GM21360 (cell line): ENCODE measurements at regions not wholly inside any gene's neighbourhood (a gene's known extent, or its start where the extent isn't known, plus 50 kb on each side); places are given as distances from the start of the nearest gene placed in this dataset.

Experiments
- ATAC-seq: cut with Tn5 transposase; IDR thresholded peaks from one replicate; pipeline ENCODE4 v1.9.1; 2021; ENCODE audit warnings: mild to moderate bottlenecking, moderate library complexity; ENCODE audit not compliant: unreplicated experiment

DNA sequence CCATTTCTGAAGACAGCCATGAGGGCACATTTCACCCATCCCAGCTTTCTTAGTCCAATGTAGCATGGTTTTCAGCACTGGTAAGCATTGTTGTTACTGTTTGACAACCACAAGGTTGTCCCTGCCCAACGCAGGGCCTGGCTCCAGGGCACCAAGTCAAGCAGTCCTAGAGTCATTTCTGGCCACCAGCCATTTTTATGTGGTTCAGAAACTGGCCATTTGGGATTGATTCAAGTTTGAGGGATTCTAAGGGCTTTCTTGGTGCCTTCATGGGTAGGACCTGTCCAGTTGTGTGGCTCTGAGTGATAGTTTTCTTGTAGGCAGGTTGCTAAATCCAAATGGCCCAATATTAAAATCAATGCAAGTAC lies 535.4 kb upstream of the USP24 start:
- no peak for ATAC-seq

- ATAC-seq: no peak
Measured at GRCh38 chr1:55749975-55750627, 534.9 kb upstream of the USP24 start.

GRCh38 chr1:55747408-55747841 lies 532.3 kb upstream of the USP24 start:
- no peak for ATAC-seq

DNA sequence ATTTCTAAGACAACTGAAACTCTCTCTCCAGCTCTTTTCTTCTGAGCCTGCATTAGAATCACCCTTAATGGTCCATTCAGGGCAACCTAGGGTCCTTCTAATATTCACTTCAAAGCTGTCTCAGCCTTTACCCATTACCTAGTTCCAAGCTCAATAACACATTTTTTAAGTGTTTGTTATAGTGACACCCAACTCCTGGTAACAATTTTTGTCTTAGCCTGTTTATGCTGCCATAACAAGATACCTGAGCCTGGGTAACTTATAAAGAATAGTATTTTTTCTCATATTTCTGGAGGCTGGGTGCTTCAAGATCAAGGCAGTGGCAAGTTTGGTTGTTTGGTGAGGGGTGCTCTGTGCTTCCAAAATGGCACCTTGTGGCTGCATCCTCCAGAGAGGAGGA lies 531.5 kb upstream of the USP24 start:
- no peak for ATAC-seq

- ATAC-seq: no peak
Measured at GRCh38 chr1:55741516-55741915, 526.4 kb upstream of the USP24 start.

DNA sequence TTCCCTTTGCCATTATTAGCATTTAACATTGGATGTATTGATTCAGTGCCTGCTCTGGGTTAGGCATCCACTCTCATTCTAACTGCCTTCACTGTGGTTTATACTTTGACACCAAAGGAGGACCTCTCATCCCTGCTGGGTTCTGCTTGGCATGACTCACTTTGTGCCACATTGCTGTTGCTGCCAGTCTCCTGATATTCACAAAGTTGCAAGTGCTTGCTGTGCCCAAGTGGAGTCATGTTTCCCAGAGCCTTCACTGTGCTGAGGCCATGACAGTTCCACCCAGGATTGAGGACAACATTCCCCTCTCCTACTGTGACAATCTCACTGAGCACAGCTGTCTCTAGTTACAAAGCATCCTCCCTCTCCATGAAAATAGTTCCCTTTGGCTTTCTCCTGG lies 519.9 kb upstream of the USP24 start:
- ATAC-seq: no peak

DNA sequence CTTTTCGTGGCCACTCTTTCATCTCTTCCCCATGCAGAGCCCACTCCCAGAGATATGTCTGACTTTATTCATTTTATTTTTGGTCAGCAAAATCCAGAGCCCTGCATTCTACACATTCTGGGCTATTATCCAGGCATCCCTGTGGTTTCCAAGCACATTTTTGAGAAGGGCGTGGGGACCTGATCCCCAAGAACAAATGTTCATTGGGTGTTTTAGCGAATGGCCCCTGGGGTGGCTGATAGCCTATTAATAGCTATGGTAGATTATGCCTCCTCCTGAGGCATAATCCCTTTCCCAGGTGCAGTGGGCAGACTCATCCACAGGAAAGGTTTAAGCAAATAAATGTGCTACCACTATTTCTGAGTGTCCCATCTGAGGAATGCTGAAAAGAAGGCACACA lies 511.8 kb upstream of the USP24 start:
- ATAC-seq: no peak

- ATAC-seq: no peak
Measured at GRCh38 chr1:55725378-55725777, 510.2 kb upstream of the USP24 start.

- ATAC-seq: no peak
Measured at GRCh38 chr1:55724551-55725325, 509.6 kb upstream of the USP24 start.

- no peak for ATAC-seq
Measured at GRCh38 chr1:55723001-55723400, 507.8 kb upstream of the USP24 start.

- ATAC-seq: no peak
Measured at GRCh38 chr1:55720261-55720660, 505.1 kb upstream of the USP24 start.

GRCh38 chr1:55718758-55719671 lies 503.9 kb upstream of the USP24 start:
- no peak for ATAC-seq

DNA sequence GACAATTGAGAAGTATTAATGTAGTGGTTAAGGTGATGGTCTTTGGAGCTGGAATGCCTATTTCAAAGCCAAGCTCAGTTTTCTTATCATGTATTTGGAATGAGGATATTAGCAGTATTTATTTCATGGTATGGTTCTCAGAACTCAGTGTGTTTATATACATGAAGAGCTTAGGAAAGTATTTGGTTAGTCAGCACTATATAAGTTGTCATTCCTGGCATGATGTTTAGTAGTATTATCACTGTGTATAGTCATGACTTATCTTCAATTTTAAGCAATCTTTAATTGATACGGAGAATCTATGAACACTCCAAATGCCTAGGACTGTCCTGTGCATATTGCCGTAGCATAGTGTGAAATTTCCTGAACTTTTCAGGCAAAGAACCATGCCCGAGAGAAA lies 501.9 kb upstream of the USP24 start:
- ATAC-seq: no peak

- ATAC-seq: no peak
Measured at GRCh38 chr1:55716610-55717009, 501.4 kb upstream of the USP24 start.

DNA sequence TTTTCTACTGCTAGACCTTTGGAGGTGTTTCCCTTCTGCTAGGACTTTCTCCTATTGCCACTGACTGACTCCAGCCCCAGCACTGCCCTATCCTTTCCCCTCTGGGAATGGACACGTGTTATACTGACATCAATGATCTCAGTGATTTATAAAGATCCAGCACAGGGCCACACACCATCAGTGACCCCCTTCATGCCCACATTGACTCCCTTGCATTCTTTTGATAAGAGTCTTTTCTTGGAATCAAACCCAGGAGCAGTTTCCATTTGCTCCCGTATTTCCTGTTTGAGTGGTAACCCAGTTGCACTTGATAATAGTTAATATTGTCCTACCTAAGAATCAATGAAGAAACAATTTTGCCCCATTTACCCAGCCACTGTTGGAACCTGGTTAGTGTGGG lies 501.0 kb upstream of the USP24 start:
- no peak for ATAC-seq

DNA sequence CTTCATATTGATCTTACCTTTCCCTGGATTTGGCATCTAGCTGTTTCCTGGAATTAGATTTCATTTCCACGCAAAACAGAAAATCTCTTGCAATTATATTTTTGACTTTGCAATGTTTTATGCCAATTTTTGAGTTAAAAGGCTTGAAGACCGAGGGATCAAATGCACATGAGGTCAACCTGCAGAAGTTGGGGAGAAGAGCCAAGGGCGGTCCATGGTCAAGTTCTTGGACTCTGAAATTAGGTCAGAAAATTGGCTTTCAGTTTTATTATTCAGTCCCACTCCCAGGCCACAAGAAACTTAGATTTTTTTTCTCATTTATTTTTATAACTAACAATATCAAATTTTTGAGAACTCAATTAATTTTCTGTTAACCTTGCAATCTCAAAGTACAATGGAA lies 499.1 kb upstream of the USP24 start:
- no peak for ATAC-seq

GRCh38 chr1:55713516-55713915 lies 498.4 kb upstream of the USP24 start:
- no peak for ATAC-seq

DNA sequence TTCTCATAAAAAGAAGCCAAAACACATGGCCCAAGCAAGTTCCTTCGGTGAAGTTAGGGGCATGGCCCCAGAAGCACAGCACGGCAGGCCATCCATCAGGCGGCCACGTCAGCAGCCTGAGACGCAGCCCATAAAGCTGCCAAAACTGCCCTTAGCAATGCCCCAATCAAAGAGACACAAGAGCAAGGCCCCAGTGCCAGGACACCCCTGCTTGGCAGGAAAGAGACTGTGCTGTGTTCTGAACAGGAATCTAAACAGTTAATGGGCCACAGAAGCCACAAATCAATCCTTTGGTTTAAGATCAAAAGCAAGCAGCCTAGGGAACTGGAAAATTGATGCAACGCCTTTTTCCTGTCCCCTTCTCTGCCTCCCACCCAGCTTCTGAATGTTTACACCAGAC lies 497.0 kb upstream of the USP24 start:
- no peak for ATAC-seq

- ATAC-seq: no peak
Measured at GRCh38 chr1:55708781-55709180, 493.6 kb upstream of the USP24 start.

DNA sequence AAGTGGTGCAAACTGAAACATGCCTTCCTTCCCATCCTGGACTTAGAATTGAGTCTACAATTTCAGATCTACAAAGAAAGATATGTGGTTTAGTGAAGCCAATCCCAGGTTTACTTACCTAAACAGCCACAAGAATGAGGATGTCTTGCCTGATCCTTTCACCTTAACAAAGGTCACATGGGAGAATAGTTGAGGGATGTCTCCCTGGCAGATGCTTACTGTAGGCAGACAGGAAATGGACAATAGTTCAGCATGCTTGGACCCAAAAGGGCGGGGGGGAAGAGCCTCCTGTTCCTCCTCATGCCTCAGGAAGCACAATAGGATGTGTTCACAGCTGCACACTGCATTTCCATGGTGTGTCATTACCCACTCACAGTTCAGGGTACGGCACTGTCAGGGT lies 492.7 kb upstream of the USP24 start:
- ATAC-seq: no peak

- ATAC-seq: no peak
Measured at GRCh38 chr1:55707196-55707595, 492.0 kb upstream of the USP24 start.

DNA sequence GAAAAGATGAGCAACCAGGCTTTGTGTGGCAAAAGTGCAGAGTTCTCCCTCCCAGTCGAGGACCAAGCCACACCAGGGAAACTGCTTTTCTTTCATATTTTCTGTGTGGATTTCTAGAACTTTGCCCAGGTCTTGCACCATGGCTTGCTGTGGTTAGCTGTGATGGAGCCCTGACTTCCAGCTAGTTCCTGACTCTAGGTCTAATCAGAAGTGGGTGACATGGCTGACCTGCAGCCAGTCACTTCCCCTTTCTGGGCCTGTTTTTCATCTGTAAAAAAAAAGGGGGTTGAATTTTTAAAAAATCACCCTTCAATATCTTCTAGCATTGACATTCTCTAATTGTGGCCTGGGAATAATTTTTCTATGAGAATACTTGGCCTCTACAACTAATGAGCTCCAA lies 491.2 kb upstream of the USP24 start:
- ATAC-seq: no peak
